ENCODE measurements at regions not wholly inside any gene's neighbourhood (a gene's known extent, or its start where the extent isn't known, plus 50 kb on each side); places are given as distances from the start of the nearest gene placed in this dataset.

- ATAC-seq, result no peak
- ChIA-PET POLR2A (no interaction called here), CTCF (interaction anchor here (1.5 kb wide), 1 partner anchor 11 kb away, joined by 4 read pairs; no protein-coding TSS in a partner anchor)
- FAIRE-seq, result no peak
- no peak overlapping the region for H3K4me2 ChIP-seq
- no peak for DNase-seq (ENCODE audit: low read depth in 1 of 2, low spot score in 1 of 2)
- 2% methylated on average over 6 of the region's 6 CpGs for WGBS (ENCODE audit: missing lambda C conversion rate)
- no peaks in the 10 kb centered on the region for H3K9me3 ChIP-seq
- TF ChIP-seq CBX8 (IDR thresholded peaks at IDR 0.05), result no peak
- TF ChIP-seq EP300 (IDR thresholded peaks at IDR 0.05), result no peak
- TF ChIP-seq HOXB5 (CRISPR knock-in tag; IDR thresholded peaks at IDR 0.05), result no peak
- TF ChIP-seq ZSCAN20 (CRISPR knock-in tag; IDR thresholded peaks at IDR 0.05), result no peak
- no peak for TF ChIP-seq HOXA7 (CRISPR knock-in tag; IDR thresholded peaks at IDR 0.05)
- no peak for TF ChIP-seq ZFP36 (IDR thresholded peaks at IDR 0.05; ENCODE audit: borderline replicate concordance, partially characterized antibody)
- no peak overlapping the region for H3K4me3 ChIP-seq
- no peak overlapping the region for H3K27ac ChIP-seq
- H3K4me1 ChIP-seq, result no peaks in the 10 kb centered on the region
Measured at GRCh38 chr15:46300716-46301115, 665.9 kb downstream of the SQOR start.

GRCh38 chr15:46301291-46301690 lies 666.5 kb downstream of the SQOR start:
- FAIRE-seq (no peak), ATAC-seq (no peak), DNase-seq (ENCODE audit: low read depth in 1 of 2, low spot score in 1 of 2) (no peak)
- Histone ChIP-seq H3K27ac (no peak overlapping the region), H3K9me3 (no peaks in the 10 kb centered on the region), H3K4me2 (no peak overlapping the region), H3K4me3 (no peak overlapping the region), H3K4me1 (no peaks in the 10 kb centered on the region)
- ChIA-PET POLR2A (no interaction called here), CTCF (interaction anchor here (1.5 kb wide), 1 partner anchor 11 kb away, joined by 4 read pairs; no protein-coding TSS in a partner anchor)
- TF ChIP-seq HDAC2 (IDR thresholded peaks at IDR 0.05), result no peak
- TF ChIP-seq HOXB13 (CRISPR knock-in tag; IDR thresholded peaks at IDR 0.05; ENCODE audit: low read depth), result no peak
- TF ChIP-seq PBX3 (IDR thresholded peaks at IDR 0.05), result no peak
- TF ChIP-seq TP53 (CRISPR knock-in tag; IDR thresholded peaks at IDR 0.05), result no peak
- TF ChIP-seq, protein P1, sequence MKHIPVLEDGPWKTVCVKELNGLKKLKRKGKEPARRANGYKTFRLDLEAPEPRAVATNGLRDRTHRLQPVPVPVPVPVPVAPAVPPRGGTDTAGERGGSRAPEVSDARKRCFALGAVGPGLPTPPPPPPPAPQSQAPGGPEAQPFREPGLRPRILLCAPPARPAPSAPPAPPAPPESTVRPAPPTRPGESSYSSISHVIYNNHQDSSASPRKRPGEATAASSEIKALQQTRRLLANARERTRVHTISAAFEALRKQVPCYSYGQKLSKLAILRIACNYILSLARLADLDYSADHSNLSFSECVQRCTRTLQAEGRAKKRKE (CRISPR knock-in tag; IDR thresholded peaks at IDR 0.05; ENCODE audit: low read depth), result no peak
- no peak for TF ChIP-seq BCL3 (IDR thresholded peaks at IDR 0.05)
- TF ChIP-seq ZFP36 (IDR thresholded peaks at IDR 0.05; ENCODE audit: borderline replicate concordance, partially characterized antibody), result no peak
- no peak for TF ChIP-seq NPAS2 (CRISPR knock-in tag; IDR thresholded peaks at IDR 0.05; ENCODE audit: borderline replicate concordance)
- no peak for TF ChIP-seq MAZ (IDR thresholded peaks at IDR 0.05; ENCODE audit: borderline replicate concordance, low read depth, low read length)
- no peak for TF ChIP-seq CHD4 (IDR thresholded peaks at IDR 0.05; ENCODE audit: borderline replicate concordance)
- 0% methylated on average over 5 of the region's 5 CpGs for WGBS (ENCODE audit: missing lambda C conversion rate)

DNA sequence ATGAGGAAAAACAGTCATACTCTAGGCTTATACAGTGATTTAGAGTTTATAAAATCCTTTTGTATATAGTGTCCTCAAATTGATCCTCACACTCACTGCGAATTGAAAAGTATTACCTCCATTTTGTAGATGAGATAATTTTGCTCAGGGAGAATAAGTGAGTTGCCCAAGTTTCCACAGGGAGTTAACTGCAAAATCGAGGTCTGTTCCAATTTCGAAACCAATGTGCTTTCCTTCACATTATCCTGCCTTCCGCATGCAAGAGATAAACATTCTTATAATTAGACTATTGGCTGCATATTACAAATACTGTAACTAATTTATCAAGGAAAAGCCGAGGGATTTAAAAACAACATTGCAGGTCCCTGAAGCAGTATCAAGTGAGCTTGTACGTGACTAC lies 667.0 kb downstream of the SQOR start:
- H3K4me2 ChIP-seq, result no peak overlapping the region
- no peak overlapping the region for H3K4me3 ChIP-seq
- no peaks in the 10 kb centered on the region for H3K4me1 ChIP-seq
- ATAC-seq (no peak), DNase-seq (ENCODE audit: low read depth in 1 of 2, low spot score in 1 of 2) (no peak), FAIRE-seq (no peak)
- CTCF ChIA-PET, result no interaction called here
- POLR2A ChIA-PET, result no interaction called here
- H3K9me3 ChIP-seq, result no peaks in the 10 kb centered on the region
- TF ChIP-seq RCOR1 (IDR thresholded peaks at IDR 0.05; ENCODE audit: low read depth, low read length) (no peak), MAZ (IDR thresholded peaks at IDR 0.05; ENCODE audit: borderline replicate concordance, low read depth, low read length) (no peak), CEBPB (IDR thresholded peaks at IDR 0.05) (no peak), CTCF (IDR thresholded peaks at IDR 0.05) (no peak)
- H3K27ac ChIP-seq, result no peak overlapping the region
- 17% methylated on average over 6 of the region's 6 CpGs for WGBS (ENCODE audit: missing lambda C conversion rate)

Measured in A549 (cell line).